Spleen (tissue), 11 donors: ENCODE measurements at regions not wholly inside any gene's neighbourhood (a gene's known extent, or its start where the extent isn't known, plus 50 kb on each side); places are given as distances from the start of the nearest gene placed in this dataset.

Source experiments
- DNase-seq: peaks from one replicate; pipeline ENCODE4 v3.0.0-alpha.2; 2020
- H3K27ac ChIP-seq, 8 donors: fragments of 200-600 bp; sonication (generic) in 7 of 8; 1 replicate in 4 of 8; 2 replicates in 4 of 8; pipeline versions ENCODE4 v1.5.0 to v1.8.0; 2016 to 2021; ENCODE audit warnings: inconsistent platforms in 4 of 8, mild to moderate bottlenecking in 4 of 8, moderate library complexity in 1 of 8
- H3K27me3 ChIP-seq, 7 donors: fragments of 200-600 bp; sonication (generic) in 6 of 7; replicated peaks in 1 of 7; 1 replicate in 4 of 7; 2 replicates in 3 of 7; pipeline versions ENCODE4 v1.5.0 to v1.8.0; 2016 to 2021; ENCODE audit warnings: inconsistent platforms in 3 of 7, mild to moderate bottlenecking in 1 of 7
- H3K36me3 ChIP-seq, 6 donors: fragments of 200-600 bp; sonication (generic) in 5 of 6; 1 replicate in 4 of 6; 2 replicates in 2 of 6; pipeline versions ENCODE4 v1.5.0 to v1.8.0; 2016 to 2021; ENCODE audit warnings: inconsistent platforms in 2 of 6
- H3K4me1 ChIP-seq, 6 donors: fragments of 200-600 bp; sonication (generic) in 5 of 6; 1 replicate in 3 of 6; 2 replicates in 3 of 6; pipeline versions ENCODE4 v1.5.0 to v1.8.0; 2016 to 2021; ENCODE audit warnings: inconsistent platforms in 3 of 6
- H3K4me3 ChIP-seq, 8 donors: fragments of 200-600 bp; sonication (generic) in 7 of 8; 1 replicate in 4 of 8; 2 replicates in 4 of 8; pipeline versions ENCODE4 v1.5.0 to v1.8.0; 2016 to 2021; ENCODE audit warnings: inconsistent platforms in 4 of 8, mild to moderate bottlenecking in 4 of 8, moderate library complexity in 2 of 8
- H3K9me3 ChIP-seq, 8 donors: fragments of 200-600 bp; sonication (generic) in 7 of 8; 1 replicate in 4 of 8; 2 replicates in 4 of 8; pipeline versions ENCODE4 v1.5.0 to v1.8.0; 2016 to 2021; ENCODE audit warnings: inconsistent platforms in 4 of 8
- CTCF ChIP-seq, 11 experiments: fragments of 200-600 bp in 7 of 11; fragments of 450-650 bp in 4 of 11; sonication (generic) in 4 of 11; IDR thresholded peaks in 8 of 11; conservative IDR thresholded peaks in 3 of 11; 1 replicate in 7 of 11; 2 replicates in 4 of 11; pipeline versions ENCODE4 v1.4.0 to v1.8.0; 2016 to 2021; ENCODE audit warnings: antibody characterized with exemption in 11 of 11, inconsistent platforms in 4 of 11, mild to moderate bottlenecking in 1 of 11
- POLR2A ChIP-seq, 3 donors: fragments of 450-650 bp; IDR thresholded peaks; one replicate each; pipeline ENCODE4 v1.5.1; 2017; ENCODE audit warnings: antibody characterized with exemption in 3 of 3, mild to moderate bottlenecking in 1 of 3
- POLR2AphosphoS5 ChIP-seq, 3 donors: sonication (generic); formaldehyde crosslinking; IDR thresholded peaks; one replicate each; pipeline ENCODE4 v1.5.1; 2017; ENCODE audit warnings: antibody characterized with exemption in 3 of 3
- WGBS, 5 donors: extraction: QIAGEN DNeasy Blood & Tissue Kit in 3 of 5; methylation state at CpG; one replicate each; pipeline versions ENCODE4 v1.1.5 to v1.1.7; 2013 to 2018; 5-methylcytosine and 5-hydroxymethylcytosine counted together
- intact Hi-C: fragments of 100-400 bp; cut with DNase I; formaldehyde crosslinking; loops from one replicate; pipeline ENCODE4 v1.15.0; 2023; ENCODE audit warnings: low total_unique reads
- donor health status: healthy with polysubstance abuse.
- donor health status: DM: no; HTN: no; CAD: no; lungs with moderate emphysema.
- donor health status: DM: no; HTN: no; CAD: no.
- donor health status: Bipolar disorder and iron deficiency.
- donor health status: healthy.
- donor health status: DM: no; HTN: no; CAD: no.
- donor health status: DM: yes; HTN: yes; CAD: no.

DNA sequence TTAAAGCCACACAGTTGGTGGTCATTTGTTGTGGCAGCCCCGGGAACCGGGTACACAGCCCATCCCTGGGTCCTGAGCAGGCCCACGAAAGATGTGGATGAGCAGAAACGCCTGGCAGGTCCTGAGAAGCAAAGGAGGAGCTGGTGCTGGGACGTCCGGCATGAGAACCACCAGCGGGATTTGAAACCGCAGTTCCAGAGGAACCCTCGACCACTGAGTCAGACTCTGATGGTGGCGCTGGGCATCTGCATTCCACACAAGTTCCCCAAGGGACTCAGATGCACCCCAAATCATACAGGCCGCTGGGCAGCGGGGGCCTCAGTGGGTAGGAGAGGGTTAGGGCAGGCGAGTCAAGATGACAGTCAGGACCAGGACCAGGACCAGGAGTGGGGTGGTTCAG is 363.0 kb downstream of the SHANK2 start:
- no peaks in the 10 kb centered on the region for H3K36me3 ChIP-seq
- peaks cover 0 to 7% (median 0%) of the 10 kb centered on the region in 7 donors for H3K27me3 ChIP-seq
- TF ChIP-seq POLR2AphosphoS5 (IDR thresholded peaks at IDR 0.05) (no peak), CTCF (IDR thresholded peaks at IDR 0.05 in 8 of 11, conservative IDR thresholded peaks at IDR 0.05 in 3 of 11) (no peak), POLR2A (IDR thresholded peaks at IDR 0.05) (no peak)
- no peak overlapping the region for H3K4me3 ChIP-seq
- WGBS, 5 donors, result 74 to 92% (median 86%) methylated on average over 13 of the region's 13 CpGs
- no peaks in the 10 kb centered on the region for H3K4me1 ChIP-seq
- peaks cover 0 to 12% (median 0%) of the 10 kb centered on the region in 8 donors for H3K9me3 ChIP-seq
- DNase-seq, result peak; percentile 54
- H3K27ac ChIP-seq, result no peak overlapping the region
- intact Hi-C loops, result no loop called here

- Histone ChIP-seq H3K4me3 (no peak overlapping the region), H3K27ac (no peak overlapping the region), H3K9me3 (peaks cover 0 to 24% (median 4%) of the 10 kb centered on the region in 8 donors), H3K27me3 (peaks cover 0 to 4% (median 0%) of the 10 kb centered on the region in 7 donors), H3K4me1 (no peaks in the 10 kb centered on the region), H3K36me3 (no peaks in the 10 kb centered on the region)
- TF ChIP-seq POLR2AphosphoS5 (IDR thresholded peaks at IDR 0.05) (no peak), CTCF (IDR thresholded peaks at IDR 0.05 in 8 of 11, conservative IDR thresholded peaks at IDR 0.05 in 3 of 11) (no peak), POLR2A (IDR thresholded peaks at IDR 0.05) (no peak)
- intact Hi-C loops, result no loop called here
- peak; percentile 28 for DNase-seq
- WGBS, 5 donors, result 74 to 80% (median 79%) methylated on average over 9 of the region's 9 CpGs
Observed at GRCh38 chr11:70891844-70892380, 360.5 kb downstream of the SHANK2 start.

DNA sequence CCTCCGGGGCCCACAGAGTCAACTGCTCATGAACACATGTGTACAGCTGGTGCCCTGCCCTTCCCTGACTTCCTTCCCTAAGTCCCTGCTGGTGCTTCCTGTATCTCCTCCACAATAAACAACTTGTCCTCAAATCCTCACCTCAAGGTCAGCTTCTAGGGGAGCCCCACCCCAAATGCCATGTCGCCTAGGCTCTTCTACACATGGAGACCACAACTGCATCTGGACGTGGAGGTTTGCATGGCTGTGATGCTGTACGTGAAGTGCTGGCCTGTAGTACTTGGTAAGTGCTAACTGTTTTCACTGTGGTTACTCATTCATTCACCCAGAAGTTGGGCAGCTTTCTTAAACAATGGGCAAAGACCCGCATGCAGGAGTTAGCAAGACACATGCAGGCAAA is 359.5 kb downstream of the SHANK2 start:
- H3K4me3 ChIP-seq, result no peak overlapping the region
- intact Hi-C loops, result no loop called here
- DNase-seq, result peak; percentile 54
- H3K27me3 ChIP-seq, result peaks cover 0 to 4% (median 0%) of the 10 kb centered on the region in 7 donors
- peaks cover 0 to 34% (median 14%) of the 10 kb centered on the region in 8 donors for H3K9me3 ChIP-seq
- TF ChIP-seq POLR2AphosphoS5 (IDR thresholded peaks at IDR 0.05), result no peak
- no peak for TF ChIP-seq POLR2A (IDR thresholded peaks at IDR 0.05)
- TF ChIP-seq CTCF (IDR thresholded peaks at IDR 0.05 in 8 of 11, conservative IDR thresholded peaks at IDR 0.05 in 3 of 11), result no peak
- no peaks in the 10 kb centered on the region for H3K36me3 ChIP-seq
- H3K4me1 ChIP-seq, result no peaks in the 10 kb centered on the region
- no peak overlapping the region for H3K27ac ChIP-seq
- WGBS, 5 donors, result 57 to 66% (median 62%) methylated on average over 5 of the region's 5 CpGs

- H3K27me3 ChIP-seq, result no peaks in the 10 kb centered on the region
- peak; percentile 33 for DNase-seq
- no peak overlapping the region for H3K27ac ChIP-seq
- 82 to 93% (median 83%) methylated on average over 13 to 20 of the region's 20 CpGs for WGBS, 5 donors
- H3K36me3 ChIP-seq, result no peaks in the 10 kb centered on the region
- H3K4me1 ChIP-seq, result no peaks in the 10 kb centered on the region
- TF ChIP-seq CTCF (IDR thresholded peaks at IDR 0.05 in 8 of 11, conservative IDR thresholded peaks at IDR 0.05 in 3 of 11) (no peak), POLR2A (IDR thresholded peaks at IDR 0.05) (no peak), POLR2AphosphoS5 (IDR thresholded peaks at IDR 0.05) (no peak)
- intact Hi-C loops, result no loop called here
- peaks cover 0 to 38% (median 26%) of the 10 kb centered on the region in 8 donors for H3K9me3 ChIP-seq
- no peak overlapping the region for H3K4me3 ChIP-seq
Observed at GRCh38 chr11:70894566-70895365, 357.6 kb downstream of the SHANK2 start.
